D721Med (cell line): ENCODE measurements at regions not wholly inside any gene's neighbourhood (a gene's known extent, or its start where the extent isn't known, plus 50 kb on each side); places are given as distances from the start of the nearest gene placed in this dataset.
"Not testable (repeated sequence)": the region's sequence is repeated elsewhere in the genome, so short reads cannot be mapped to it uniquely, and the experiment has no call there.

Source experiments
- DNase-seq: peaks from one replicate; pipeline ENCODE4 v3.0.0; 2011; ENCODE audit warnings: low spot score; ENCODE audit not compliant: insufficient read length
- FAIRE-seq: peaks from 2 replicates; lab custom pipeline; 2011; peaks lifted over from hg19 to GRCh38; lab: Jason Lieb, UNC
- TF ChIP-seq, protein P1 (sequence below): IDR thresholded peaks from 2 replicates; pipeline ENCODE4 v1.5.1; 2012; ENCODE audit warnings: mild to moderate bottlenecking, control low read depth; ENCODE audit not compliant: insufficient read depth; ENCODE audit errors: missing control alignments

DNA sequence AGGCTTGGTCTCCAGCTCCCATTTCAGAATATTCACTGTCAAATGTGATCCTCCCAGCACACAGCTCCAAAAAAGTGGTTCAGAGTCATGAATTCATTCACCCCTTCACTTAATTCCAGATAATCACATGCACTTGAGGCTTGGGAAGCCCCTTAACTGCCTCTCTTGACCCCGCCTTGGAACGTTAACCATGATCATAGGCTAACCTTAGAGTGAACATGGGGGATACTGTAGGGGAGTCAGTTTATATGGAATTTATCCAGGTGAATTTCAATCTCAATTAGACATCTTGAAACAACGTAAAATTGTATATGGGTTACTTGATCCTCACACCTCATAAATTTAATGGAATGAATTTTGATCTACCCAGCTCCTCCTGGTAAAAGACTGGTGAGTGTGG is 346.8 kb upstream of the ARID1B start:
- TF ChIP-seq, protein P1, sequence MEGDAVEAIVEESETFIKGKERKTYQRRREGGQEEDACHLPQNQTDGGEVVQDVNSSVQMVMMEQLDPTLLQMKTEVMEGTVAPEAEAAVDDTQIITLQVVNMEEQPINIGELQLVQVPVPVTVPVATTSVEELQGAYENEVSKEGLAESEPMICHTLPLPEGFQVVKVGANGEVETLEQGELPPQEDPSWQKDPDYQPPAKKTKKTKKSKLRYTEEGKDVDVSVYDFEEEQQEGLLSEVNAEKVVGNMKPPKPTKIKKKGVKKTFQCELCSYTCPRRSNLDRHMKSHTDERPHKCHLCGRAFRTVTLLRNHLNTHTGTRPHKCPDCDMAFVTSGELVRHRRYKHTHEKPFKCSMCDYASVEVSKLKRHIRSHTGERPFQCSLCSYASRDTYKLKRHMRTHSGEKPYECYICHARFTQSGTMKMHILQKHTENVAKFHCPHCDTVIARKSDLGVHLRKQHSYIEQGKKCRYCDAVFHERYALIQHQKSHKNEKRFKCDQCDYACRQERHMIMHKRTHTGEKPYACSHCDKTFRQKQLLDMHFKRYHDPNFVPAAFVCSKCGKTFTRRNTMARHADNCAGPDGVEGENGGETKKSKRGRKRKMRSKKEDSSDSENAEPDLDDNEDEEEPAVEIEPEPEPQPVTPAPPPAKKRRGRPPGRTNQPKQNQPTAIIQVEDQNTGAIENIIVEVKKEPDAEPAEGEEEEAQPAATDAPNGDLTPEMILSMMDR = no peak
- FAIRE-seq (no peak), DNase-seq (no peak)

DNA sequence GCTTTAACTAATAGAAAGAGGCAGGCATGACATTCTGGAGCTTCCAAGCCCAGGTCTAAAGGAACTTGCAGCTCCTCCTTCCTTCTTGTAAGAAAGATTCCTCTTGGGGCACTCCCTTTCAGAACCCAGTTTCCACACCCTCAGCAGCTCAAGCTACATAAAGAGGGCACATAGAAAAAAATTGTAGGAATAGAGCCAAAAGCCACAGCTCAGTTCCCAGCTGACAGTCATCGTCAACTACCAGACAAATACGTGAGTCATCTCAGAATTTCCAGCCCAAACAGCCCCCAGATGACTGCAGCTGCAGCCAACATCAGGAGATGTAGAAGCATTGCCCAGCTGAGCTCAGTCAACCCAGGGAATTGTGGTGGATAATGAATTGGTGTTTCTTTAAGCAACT is 349.8 kb upstream of the ARID1B start:
- DNase-seq (no peak), FAIRE-seq (no peak)
- TF ChIP-seq, protein P1 = no peak

DNA sequence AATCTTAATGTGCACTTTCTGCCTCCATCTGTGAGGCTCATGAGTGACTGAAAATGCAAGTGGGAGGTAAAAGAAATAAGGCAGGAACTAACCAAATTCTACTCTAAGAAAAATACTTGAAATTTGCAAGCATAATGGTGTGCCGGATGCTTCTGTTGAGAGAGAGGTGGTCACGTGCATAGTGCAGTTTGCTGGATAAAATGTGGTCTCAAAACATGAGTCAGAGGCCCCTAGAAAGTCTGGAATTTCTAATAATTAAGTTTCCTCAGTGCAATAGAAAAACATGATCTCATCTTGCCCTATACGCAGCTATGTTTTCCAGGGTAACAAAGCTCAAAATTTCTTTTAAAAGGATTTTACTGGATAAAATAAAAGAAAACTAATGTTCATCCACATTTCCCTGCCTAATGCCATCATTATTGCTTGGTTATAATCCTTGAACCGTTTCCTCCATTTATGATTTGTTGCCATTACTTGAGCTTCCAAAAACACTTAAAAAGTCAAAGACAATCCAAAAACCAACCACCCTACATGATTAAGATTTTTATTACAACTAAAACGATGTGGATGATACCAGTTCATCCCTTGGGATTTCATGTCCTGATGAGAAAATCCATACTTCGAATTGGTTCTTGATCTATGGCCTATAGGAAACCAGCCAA is 351.7 kb upstream of the ARID1B start:
- FAIRE-seq (no peak), DNase-seq (no peak)
- TF ChIP-seq, protein P1 = no peak

DNA sequence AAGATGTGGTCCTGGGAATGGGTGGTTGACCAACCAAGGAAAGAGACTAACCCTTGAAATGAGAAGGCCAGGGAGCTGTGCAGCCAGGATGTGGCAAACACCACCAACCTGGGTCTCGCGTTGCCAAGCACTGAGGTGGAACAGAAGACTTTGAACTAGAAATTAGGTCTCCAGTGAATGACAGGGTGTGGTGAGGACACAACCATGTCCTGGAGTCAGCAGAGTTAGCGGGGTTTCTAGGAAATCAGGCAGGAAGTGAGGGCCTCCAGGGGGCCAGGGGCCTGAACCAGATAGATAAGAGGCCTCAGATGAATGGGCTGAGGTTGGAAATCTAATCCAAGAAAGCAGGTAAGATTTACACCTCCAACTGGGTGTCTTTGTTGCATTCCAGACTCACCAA is 353.3 kb upstream of the ARID1B start:
- no peak for DNase-seq
- no peak for FAIRE-seq
- TF ChIP-seq, protein P1 = no peak

DNA sequence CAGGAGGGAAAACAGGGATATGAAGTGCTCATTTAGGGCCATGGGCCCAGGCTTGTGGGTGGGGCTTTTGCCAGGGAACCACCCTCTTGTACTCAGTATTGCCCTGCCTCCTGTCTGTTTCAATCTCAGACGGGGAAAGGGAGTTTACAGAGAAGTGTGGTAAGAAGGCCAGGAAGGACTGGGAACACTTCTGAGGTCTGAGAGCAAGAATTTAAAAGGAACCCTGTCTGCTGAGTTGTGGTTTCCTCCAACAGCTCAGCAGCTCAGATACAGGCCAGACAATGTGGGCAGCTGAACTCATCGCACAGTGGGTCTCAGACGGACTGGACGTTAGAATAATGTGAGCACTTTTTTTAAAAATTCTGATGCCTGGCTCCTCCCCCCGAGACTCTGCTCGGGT is 354.1 kb upstream of the ARID1B start:
- no peak for DNase-seq
- TF ChIP-seq, protein P1 = no peak
- no peak for FAIRE-seq

DNA sequence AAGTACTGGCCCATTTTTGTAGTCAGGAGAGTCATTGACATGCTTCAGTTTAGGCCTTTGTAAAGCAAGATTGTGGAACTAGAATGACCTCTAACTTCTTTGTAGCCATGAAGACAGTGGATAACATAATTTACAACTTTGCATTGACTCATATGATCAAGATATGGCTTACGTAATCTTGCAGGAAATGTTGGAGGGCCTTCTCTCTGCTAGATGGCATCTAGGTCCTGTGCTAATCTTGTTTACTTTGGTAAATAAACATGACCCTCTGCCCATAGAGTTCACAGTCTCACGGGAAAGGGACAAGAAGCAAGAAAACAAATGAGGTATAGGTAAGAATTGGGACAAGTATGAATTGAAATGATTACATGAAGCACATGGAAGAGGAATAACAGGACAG is 355.2 kb upstream of the ARID1B start:
- FAIRE-seq = no peak
- TF ChIP-seq, protein P1 = no peak
- no peak for DNase-seq

DNA sequence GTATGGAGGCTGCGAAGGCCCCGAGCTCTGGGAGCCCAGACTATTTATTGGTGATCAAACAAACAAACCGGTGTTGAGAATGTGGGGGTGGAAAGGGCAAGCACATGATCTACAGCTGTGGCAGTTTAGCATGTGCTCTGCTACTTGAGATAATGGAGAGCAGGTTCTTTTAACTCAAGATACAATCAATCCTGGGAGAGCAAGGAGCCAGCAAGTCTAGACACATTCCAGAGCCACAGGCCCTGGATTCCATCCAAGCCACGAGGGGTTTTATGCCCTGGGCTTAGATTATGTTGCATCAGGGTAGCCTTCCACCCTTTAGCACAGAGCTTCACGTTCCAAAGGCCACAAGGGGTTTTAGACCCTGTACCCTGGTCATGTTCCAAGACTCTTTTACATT is 355.9 kb upstream of the ARID1B start:
- not testable (repeated sequence) for FAIRE-seq, DNase-seq
